GM21526 (cell line): ENCODE measurements at regions not wholly inside any gene's neighbourhood (a gene's known extent, or its start where the extent isn't known, plus 50 kb on each side); places are given as distances from the start of the nearest gene placed in this dataset.

ENCODE experiments used
- ATAC-seq: cut with Tn5 transposase; IDR thresholded peaks from one replicate; pipeline ENCODE4 v1.9.1; 2021; ENCODE audit warnings: moderate library complexity; ENCODE audit not compliant: unreplicated experiment, low FRiP score

DNA sequence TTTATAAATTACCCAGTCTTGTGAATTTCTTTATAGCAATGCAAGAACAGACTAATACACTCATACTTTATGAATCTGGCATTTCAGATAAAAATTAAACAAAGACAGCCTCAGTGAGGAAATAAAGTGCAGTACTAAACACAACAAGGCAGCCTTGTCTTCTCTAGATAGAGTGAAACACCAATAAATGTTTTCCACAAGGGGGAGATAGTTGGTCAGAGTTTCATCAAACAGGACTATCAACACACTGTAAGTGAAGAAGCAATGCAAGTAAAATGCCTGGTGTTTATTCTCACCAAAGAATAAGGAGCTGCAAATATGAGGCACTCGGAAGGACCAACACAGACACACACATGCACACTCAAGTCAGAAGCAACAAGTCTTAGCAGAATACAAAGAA is 62.8 kb downstream of the FAM9B start:
- no peak for ATAC-seq

DNA sequence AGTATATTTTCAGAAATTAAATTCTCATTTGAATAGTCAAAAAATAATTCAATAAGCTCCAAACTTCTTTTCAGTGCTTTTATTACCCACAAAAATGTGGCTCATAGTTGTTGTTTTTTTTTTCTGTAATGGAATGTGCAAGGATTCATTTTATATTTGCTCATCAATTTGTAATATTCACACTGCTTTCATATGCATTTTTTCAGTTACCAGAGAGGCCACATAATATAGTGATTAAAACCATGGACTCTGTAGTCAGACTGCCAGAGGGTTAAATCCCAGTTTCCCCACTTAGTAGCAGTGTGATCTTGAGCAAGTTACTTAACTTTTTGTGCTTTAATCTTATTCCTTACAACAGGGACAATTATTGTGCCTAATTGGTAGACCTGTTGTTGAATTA is 64.5 kb downstream of the FAM9B start:
- ATAC-seq, result no peak

- ATAC-seq, result no peak
These were observed 66.5 kb downstream of the FAM9B start for GRCh38 chrX:8967461-8967860.

GRCh38 chrX:8960957-8961468 is 72.9 kb downstream of the FAM9B start:
- no peak for ATAC-seq

DNA sequence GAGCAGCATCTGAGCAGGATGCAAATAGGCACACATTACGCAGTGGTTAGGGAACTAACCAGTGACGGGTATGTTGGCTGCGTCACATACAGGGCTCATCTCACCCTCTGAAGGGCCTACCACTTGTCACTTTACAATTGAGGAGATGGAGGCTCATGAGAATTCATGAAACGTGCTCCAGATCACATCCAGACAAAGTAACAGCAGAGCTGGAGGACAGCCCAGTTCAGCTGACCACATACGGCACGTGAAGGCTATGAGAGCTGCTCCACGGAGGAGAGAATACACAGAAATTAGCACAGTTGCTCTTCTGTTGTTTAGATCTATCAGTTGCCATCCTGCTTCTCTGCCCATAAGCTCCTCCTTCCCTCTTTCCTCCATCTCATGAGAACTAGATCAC is 78.4 kb downstream of the FAM9B start:
- ATAC-seq, result no peak

DNA sequence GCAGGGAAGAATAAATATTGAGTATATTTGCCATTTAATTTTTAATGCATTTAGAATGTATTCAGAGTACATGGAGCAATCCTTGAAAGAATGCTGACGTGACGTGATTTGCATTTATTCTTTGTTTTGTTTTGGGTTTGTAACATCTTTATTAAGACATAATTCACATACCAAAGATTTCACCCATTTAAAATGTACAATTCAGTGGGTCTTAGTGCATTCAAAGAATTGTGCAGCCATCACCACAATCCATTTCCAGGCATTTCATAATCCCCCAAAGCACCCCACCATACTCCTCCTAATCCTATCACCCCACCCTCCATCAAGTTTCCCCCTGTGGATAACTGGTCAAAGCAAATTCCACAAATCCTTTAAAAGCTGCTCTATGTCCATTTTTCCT is 87.4 kb downstream of the FAM9B start:
- no peak for ATAC-seq

DNA sequence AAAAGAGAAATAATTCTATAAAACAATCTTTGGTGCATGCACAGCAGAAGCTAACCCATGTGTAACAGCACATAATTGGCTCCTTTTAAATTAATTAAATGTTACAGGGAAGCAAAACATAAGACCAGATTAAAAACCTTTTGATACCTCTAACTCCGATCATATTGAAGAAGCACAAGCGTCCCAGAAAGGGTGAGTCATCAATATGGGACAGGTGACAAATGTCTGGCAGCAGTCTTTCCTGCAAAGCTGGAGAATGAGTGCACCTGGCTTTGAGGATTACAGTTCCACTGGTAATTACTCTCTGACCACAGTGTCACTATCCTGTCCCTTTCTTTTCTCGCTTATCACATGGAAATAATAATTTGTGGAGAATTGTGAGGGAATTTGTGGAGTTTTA is 94.6 kb downstream of the FAM9B start:
- ATAC-seq, result no peak

DNA sequence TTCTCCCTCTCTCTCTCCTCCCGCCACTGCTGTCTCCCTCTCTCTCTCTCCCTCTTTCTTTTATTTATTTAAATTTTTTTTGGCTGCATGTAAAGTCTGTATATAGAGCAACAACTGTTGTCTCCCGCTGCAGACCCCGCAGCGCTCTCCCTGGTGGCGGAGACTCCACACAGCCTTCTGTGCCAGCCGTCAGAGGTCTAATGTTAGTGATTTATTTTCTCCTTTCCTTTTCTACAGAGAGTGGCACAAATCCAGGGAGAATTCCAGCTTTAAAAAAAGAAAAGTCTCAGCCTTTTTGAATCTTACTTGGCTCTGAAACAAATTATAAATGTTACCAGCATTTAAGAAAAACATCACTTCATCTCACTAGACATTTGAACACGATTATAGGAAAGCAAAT is 106.2 kb downstream of the FAM9B start:
- no peak for ATAC-seq

GRCh38 chrX:8927066-8927635 is 106.8 kb downstream of the FAM9B start:
- no peak for ATAC-seq

- ATAC-seq, result no peak
These were observed 112.3 kb downstream of the FAM9B start for GRCh38 chrX:8921615-8922014.

- ATAC-seq, result no peak
These were observed 114.1 kb downstream of the FAM9B start for GRCh38 chrX:8919801-8920200.

- ATAC-seq, result no peak
These were observed 115.5 kb upstream of the FAM9A start for GRCh38 chrX:8916697-8917096.

DNA sequence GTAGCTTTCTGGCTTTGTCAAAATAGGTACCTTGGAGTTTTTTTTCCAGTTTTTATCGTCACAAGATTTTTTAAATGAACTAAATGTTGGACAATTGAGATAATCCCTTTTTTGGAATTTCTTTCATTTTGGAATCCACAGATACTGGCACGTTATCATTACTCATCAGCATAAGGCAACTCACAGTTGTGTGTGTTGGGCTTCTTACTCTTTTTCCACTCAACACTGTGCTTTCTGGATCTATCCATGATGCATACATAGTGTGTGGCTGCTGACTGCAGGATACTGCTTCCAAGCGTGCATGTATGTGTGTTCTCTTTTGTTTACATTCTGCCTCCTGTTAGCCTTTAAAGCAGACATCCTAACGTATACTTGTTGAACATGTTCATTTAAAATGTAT is 113.5 kb upstream of the FAM9A start:
- ATAC-seq, result no peak

- ATAC-seq, result no peak
These were observed 112.6 kb upstream of the FAM9A start for GRCh38 chrX:8913655-8914409.

GRCh38 chrX:8907688-8908087 is 106.5 kb upstream of the FAM9A start:
- ATAC-seq, result no peak

GRCh38 chrX:8906299-8906938 is 105.2 kb upstream of the FAM9A start:
- no peak for ATAC-seq

DNA sequence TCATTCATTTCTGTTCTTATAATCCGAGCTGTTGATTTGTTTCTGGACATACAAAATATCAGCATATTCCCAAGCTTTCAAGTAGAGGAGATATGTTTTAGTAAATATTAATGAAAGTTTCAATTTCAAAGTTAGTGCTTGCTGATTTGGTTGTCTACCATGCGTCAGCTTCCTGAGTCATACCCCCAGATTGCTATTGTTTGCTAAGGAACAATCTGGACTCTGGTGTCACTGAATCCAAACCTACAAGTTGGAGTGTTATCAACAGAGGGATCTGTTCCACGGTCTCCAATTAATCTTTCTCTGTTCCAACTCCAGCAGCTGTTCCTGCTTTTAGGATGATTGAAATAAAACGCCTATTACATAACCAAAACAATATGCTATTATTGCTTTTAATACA is 96.1 kb upstream of the FAM9A start:
- no peak for ATAC-seq

DNA sequence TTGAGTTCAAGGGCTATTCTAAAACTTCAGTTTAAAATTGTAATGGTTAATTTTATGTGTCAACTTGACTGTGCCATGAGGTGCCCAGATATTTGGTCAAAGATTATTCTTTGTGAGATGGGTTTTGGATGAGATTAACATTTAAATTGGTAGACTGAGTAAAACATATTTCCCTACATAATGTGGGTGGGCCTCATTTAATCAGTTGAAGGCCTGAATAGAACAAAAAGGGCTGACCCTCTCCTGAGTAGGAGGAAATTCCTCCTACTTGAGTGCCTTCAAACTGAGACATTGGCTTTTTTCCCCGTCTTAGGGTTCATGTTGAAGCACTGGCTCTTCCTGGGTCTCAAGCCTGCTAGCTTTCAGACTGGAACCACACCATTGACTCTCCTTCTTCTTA is 89.6 kb upstream of the FAM9A start:
- ATAC-seq, result no peak

- no peak for ATAC-seq
These were observed 85.8 kb upstream of the FAM9A start for GRCh38 chrX:8887004-8887403.

DNA sequence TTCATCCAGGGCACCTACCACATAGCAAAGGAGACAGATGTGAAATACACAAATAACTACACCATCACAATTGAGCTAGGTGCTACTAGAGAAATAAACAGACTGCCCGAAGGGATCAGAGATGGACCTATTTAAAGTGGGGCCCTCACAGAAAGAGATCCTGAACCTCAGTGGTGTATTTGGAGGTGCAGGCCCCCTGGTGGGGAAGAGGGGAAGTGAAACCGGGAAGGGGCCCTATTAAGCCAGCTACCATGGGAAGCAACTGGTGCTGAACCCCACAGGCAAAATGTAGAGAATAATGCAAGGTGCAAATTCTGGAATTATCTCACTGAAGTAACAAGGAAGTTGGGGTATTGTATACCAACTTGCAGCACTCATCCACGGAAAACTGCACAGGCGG is 78.6 kb upstream of the FAM9A start:
- ATAC-seq, result peak; percentile 65

GRCh38 chrX:8873956-8874355 is 72.8 kb upstream of the FAM9A start:
- no peak for ATAC-seq

GRCh38 chrX:8873102-8873501 is 71.9 kb upstream of the FAM9A start:
- ATAC-seq, result no peak
